Osteocyte (in vitro differentiated cells): ENCODE measurements at regions not wholly inside any gene's neighbourhood (a gene's known extent, or its start where the extent isn't known, plus 50 kb on each side); places are given as distances from the start of the nearest gene placed in this dataset.

Source experiments
- DNase-seq: peaks from one replicate; pipeline ENCODE4 v3.0.0; 2021; ENCODE audit warnings: mixed read lengths; ENCODE audit not compliant: unreplicated experiment; ENCODE audit errors: extremely low spot score
- H3K27ac Mint-ChIP-seq: one replicate; pipeline ENCODE4 v1.8.0; 2021; ENCODE audit warnings: mild to moderate bottlenecking, mixed read lengths; ENCODE audit not compliant: unreplicated experiment
- H3K27me3 Mint-ChIP-seq: one replicate; pipeline ENCODE4 v1.8.0; 2021; ENCODE audit warnings: mixed read lengths; ENCODE audit not compliant: unreplicated experiment
- H3K36me3 Mint-ChIP-seq: one replicate; pipeline ENCODE4 v1.8.0; 2021; ENCODE audit warnings: mixed read lengths; ENCODE audit not compliant: unreplicated experiment
- H3K4me1 Mint-ChIP-seq: one replicate; pipeline ENCODE4 v1.8.0; 2021; ENCODE audit warnings: mixed read lengths; ENCODE audit not compliant: unreplicated experiment
- H3K4me3 Mint-ChIP-seq: one replicate; pipeline ENCODE4 v1.8.0; 2021; ENCODE audit warnings: mild to moderate bottlenecking, moderate library complexity, mixed read lengths; ENCODE audit not compliant: unreplicated experiment
- H3K9me3 Mint-ChIP-seq: one replicate; pipeline ENCODE4 v1.8.0; 2021; ENCODE audit warnings: mixed read lengths; ENCODE audit not compliant: unreplicated experiment
- CTCF ChIP-seq: fragments of 200-600 bp; sonication (generic); IDR thresholded peaks from 2 replicates; pipeline ENCODE4 v1.5.0; 2021; ENCODE audit warnings: antibody characterized with exemption, mild to moderate bottlenecking, moderate library complexity

DNA sequence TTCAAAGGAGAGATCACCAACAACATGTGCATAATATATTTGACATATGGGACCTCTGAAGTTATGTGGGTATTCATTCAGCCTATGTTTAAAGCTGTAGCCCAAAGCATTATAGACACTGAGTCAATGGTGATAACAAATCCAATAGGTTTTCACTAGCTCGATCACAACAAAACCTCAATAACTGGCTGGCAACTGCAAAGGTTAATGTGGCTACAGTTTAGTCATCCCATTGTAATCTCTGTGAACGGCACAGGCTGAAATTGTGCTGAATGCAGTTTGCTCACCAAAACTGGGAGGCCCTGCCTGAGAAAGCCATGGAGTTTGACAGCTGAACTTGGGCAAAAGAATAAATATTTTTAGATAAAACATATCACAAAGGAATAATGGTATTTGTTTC lies 152.4 kb upstream of the ADO start:
- H3K4me3 Mint-ChIP-seq, result no peak overlapping the region
- no peak for DNase-seq
- H3K27ac Mint-ChIP-seq, result no peak overlapping the region
- H3K4me1 Mint-ChIP-seq, result no peaks in the 10 kb centered on the region
- TF ChIP-seq CTCF, result no peak
- no peaks in the 10 kb centered on the region for H3K27me3 Mint-ChIP-seq
- no peaks in the 10 kb centered on the region for H3K36me3 Mint-ChIP-seq
- no peaks in the 10 kb centered on the region for H3K9me3 Mint-ChIP-seq

GRCh38 chr10:62652564-62652963 lies 152.0 kb upstream of the ADO start:
- TF ChIP-seq CTCF, result no peak
- no peaks in the 10 kb centered on the region for H3K36me3 Mint-ChIP-seq
- H3K27me3 Mint-ChIP-seq, result no peaks in the 10 kb centered on the region
- H3K4me1 Mint-ChIP-seq, result no peaks in the 10 kb centered on the region
- no peak overlapping the region for H3K4me3 Mint-ChIP-seq
- no peak for DNase-seq
- no peak overlapping the region for H3K27ac Mint-ChIP-seq
- no peaks in the 10 kb centered on the region for H3K9me3 Mint-ChIP-seq

DNA sequence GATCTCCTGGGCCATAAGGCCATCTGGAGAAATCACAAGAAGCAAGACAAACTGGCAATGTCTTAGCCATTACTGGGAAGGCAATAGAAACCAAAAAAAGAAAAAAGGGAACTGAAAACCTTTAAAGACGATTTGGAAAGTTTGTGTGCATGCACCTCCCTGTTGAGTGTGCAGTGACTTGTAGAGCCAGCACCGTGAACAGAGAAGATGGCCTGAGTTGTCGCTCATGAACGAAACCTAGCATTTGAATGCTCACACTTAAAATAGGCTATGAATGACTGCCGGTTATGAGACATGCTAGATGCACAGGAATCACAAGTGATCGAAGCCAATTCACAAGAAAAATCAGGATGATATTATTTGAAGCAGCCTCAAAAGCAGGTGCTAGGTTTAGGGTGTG lies 151.3 kb upstream of the ADO start:
- no peak for TF ChIP-seq CTCF
- H3K9me3 Mint-ChIP-seq, result no peaks in the 10 kb centered on the region
- H3K27me3 Mint-ChIP-seq, result no peaks in the 10 kb centered on the region
- H3K36me3 Mint-ChIP-seq, result no peaks in the 10 kb centered on the region
- H3K4me1 Mint-ChIP-seq, result no peaks in the 10 kb centered on the region
- no peak overlapping the region for H3K4me3 Mint-ChIP-seq
- no peak for DNase-seq
- no peak overlapping the region for H3K27ac Mint-ChIP-seq

DNA sequence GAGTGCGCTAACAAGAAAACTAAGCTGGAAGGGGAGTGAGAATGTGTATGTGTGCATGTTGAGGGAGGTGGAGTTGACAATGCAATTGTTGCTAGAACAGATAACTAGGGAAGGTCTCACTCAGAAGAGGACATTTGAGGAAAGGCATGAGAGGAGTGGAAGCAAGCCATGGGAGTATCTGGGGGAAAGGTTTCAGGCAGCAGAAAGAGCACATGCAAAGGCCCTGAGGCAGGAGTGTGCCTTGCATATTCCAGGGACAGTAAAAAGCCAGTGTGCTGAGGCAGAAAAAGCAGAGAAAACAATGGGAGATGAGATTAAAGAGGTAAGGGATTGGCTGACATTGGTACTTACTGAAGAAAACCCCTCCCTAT lies 149.6 kb upstream of the ADO start:
- no peak for TF ChIP-seq CTCF
- Mint-ChIP-seq H3K4me3 (no peak overlapping the region), H3K27ac (no peak overlapping the region), H3K27me3 (peaks cover under 1% of the 10 kb centered on the region), H3K9me3 (no peaks in the 10 kb centered on the region), H3K36me3 (no peaks in the 10 kb centered on the region), H3K4me1 (no peaks in the 10 kb centered on the region)
- DNase-seq, result no peak

- H3K36me3 Mint-ChIP-seq, result no peaks in the 10 kb centered on the region
- H3K4me3 Mint-ChIP-seq, result no peak overlapping the region
- DNase-seq, result no peak
- peaks cover 3% of the 10 kb centered on the region for H3K27me3 Mint-ChIP-seq
- TF ChIP-seq CTCF, result no peak
- no peak overlapping the region for H3K27ac Mint-ChIP-seq
- H3K4me1 Mint-ChIP-seq, result no peaks in the 10 kb centered on the region
- no peaks in the 10 kb centered on the region for H3K9me3 Mint-ChIP-seq
These were observed 149.1 kb upstream of the ADO start for GRCh38 chr10:62655337-62655994.
